Upper lobe of left lung (tissue), 4 donors: ENCODE measurements at regions not wholly inside any gene's neighbourhood (a gene's known extent, or its start where the extent isn't known, plus 50 kb on each side); places are given as distances from the start of the nearest gene placed in this dataset.

Experiments used
- CTCF ChIP-seq, 6 experiments: fragments of 450-650 bp in 4 of 6; fragments of 200-600 bp in 2 of 6; sonication (generic) in 2 of 6; IDR thresholded peaks; one replicate each; pipeline ENCODE4 v1.5.1; 2016 to 2019; ENCODE audit warnings: antibody characterized with exemption in 6 of 6
- EP300 ChIP-seq, 4 donors: sonication (generic); formaldehyde crosslinking; IDR thresholded peaks; one replicate each; pipeline ENCODE4 v1.5.1; 2017; ENCODE audit warnings: antibody characterized with exemption in 4 of 4, control low read depth in 2 of 4

GRCh38 chr7:113366122-113366521 is 247.8 kb upstream of the SMIM30 start:
- TF ChIP-seq CTCF (IDR thresholded peaks at IDR 0.05) (no peak), EP300 (IDR thresholded peaks at IDR 0.05) (no peak)
